ENCODE measurements at regions not wholly inside any gene's neighbourhood (a gene's known extent, or its start where the extent isn't known, plus 50 kb on each side); places are given as distances from the start of the nearest gene placed in this dataset.

DNA sequence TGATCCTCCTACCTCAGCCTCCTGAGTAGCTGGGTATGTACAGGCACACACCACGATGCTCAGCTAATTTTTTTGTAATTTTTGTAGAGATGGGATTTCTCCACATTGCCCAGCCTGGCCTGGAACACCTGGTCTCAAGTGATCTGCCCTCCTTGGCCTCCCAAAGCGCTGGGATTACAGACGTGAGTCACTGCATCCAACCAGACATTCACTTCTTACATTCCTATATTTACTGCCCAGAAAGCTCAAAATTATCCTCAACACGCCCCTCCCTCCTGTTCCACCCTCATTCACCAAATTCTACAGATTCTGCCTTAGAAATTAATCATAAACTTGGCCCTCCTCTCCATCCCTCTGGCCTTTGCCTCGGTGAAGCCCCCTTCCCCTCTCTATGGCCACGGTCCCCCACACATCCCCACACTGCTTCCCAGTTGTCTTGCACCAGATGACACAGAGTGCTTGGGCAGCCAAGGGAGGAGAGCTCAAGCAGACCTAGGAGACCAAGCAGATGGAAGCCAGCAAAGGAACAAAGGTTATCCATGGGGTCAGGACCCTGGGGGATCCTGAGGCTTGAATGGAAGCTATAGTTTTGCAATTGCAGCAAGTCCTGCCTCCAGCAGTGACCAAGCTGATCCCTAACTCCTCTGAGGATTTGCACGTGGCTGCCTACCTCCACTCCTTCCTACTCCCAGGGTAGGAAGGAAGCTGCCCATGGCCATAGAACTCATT lies 213.2 kb upstream of the FOXN3 start:
- in situ Hi-C loops (cut with HindIII; ENCODE audit: low sequenced_read_pairs): no loop called here

DNA sequence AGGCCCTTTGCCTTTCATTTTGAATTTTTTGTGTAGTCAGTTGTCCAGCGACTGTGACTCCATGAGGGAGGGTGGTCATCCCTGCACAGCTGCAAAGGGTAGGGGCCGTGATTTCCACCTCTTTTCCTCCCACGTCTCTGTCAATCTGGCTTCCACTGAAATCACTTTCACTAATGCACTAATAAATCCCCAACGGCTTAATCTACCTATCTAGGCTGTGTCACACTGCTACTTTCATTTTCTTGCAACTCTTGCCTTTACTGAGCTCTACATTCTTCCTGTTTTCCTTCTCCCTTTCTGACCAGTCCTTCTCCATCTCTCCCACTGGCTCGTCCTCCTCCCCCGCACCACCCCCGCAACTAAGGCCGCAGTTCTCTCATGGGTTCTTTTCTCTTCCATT lies 212.3 kb upstream of the FOXN3 start:
- in situ Hi-C loops (cut with HindIII; ENCODE audit: low sequenced_read_pairs): no loop called here

DNA sequence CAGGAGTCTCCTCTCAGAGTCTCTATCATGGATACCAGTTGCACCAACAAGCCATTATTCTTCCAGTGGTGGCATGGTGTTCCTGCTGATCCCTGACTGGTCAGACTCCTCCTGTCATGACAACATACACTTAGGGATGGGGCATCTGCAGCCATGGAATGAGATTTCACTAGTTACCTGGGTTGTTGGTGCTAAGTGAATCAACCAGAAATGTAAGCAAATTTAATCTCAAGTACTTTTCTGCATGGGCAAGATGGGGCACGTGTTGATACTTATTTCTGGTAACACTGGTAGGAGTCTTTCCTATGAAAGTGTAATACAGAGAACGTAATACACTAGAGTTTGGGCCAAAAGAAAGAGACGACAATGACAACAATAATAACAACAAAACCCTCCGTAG lies 211.5 kb upstream of the FOXN3 start:
- in situ Hi-C loops (cut with HindIII; ENCODE audit: low sequenced_read_pairs): no loop called here

DNA sequence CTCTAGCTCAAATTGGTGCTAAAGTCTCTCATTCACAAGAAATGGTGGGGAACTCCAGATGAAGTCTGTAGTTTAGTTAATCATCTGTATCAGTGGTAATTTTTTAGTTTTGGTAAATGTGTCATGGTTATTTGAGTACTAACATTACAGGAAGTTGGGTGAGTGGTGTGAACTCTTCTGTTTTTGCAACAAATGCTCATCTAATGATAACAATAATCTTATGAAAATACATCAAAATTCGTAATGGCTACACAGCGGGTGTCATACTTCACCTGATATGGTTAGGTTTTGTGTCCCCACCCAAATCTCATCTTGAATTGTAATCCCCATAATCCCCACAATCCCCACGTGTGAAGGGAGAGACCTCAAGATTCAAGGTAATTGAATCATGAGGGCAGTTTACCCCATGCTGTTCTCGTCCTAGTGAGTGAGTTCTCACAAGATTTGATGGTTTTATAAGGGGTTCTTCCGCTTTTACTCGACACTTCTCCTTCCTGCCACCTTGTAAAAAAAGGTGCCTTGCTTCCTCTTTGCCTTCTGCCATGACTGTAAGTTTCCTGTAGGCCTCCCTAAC lies 209.3 kb upstream of the FOXN3 start:
- in situ Hi-C loops (cut with HindIII; ENCODE audit: low sequenced_read_pairs): no loop called here

DNA sequence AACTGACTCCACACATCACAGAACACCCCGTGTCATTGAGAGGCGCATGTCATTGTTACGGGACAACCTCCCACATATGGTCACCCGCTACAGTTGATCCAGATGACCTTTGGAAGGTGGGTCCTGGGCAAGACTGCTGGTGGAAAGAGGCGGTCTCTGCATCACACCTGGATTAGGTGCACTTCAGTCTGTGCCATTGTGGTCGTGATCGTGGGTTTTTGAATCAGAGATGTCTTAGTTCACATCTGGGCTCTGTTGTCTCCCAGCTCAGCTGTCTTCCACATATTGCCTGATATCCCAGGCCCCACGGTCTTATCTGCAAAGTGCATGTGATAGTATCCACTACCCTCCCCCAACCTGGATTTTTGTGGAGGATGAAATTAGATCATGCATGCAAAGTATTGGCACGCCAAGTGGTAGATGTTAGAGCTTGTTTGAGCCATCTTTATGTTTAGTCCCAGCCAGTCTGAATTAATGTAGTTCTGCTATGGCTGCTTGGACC lies 208.7 kb upstream of the FOXN3 start:
- in situ Hi-C loops (cut with HindIII; ENCODE audit: low sequenced_read_pairs): no loop called here

DNA sequence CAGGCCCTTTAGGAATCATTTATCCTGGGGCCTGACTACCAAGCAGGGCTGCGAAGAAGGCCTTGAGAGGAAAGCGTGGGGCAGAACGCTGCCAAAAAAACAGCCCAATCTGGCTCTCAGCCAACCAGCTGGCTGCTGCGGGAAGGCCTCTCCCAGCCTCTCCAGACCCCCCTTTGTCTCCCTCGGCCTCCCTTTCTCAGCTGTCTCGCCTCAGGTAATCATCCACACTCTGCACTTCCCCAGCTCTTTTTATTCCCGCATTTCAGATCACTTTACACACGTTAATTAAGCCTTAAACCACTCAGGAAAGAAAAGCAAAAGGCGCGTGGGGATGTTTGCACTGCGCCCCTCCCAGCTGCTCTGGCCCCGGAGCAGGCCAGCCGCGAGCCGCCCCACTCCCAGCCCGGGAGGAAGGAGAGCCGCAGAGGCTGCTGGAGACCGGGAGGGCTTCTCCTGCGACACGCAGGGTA lies 208.2 kb upstream of the FOXN3 start:
- in situ Hi-C loops (cut with HindIII; ENCODE audit: low sequenced_read_pairs): no loop called here

DNA sequence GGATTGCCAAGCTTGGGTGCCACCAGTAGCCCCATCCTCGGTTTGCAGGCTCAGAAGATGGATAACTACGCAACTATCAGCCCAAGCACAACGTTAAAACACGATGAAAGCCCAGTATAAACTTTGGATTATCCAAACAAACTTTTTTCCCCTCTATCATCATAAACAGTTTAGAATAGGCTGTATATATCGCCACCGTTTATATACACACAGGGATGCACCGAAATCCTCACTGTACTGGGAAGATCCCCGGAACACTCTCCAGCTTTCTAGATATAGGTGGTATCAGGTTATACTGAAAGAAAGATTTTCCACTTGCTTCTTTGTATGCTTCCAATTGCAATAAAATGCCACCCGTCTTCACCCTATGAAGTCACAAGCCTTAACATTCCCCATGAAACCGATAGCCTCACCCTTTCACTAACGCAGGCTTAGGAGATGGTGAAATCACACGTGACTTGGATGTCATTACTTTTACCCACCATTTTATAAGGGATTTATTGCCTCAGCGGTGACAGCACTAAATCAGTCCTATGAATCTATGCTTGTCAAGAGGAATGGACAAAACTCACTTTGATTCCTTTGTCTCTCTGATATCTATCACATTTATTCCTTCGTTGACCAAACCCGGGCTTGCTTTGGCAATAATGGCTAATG lies 207.6 kb upstream of the FOXN3 start:
- in situ Hi-C loops (cut with HindIII; ENCODE audit: low sequenced_read_pairs): no loop called here

DNA sequence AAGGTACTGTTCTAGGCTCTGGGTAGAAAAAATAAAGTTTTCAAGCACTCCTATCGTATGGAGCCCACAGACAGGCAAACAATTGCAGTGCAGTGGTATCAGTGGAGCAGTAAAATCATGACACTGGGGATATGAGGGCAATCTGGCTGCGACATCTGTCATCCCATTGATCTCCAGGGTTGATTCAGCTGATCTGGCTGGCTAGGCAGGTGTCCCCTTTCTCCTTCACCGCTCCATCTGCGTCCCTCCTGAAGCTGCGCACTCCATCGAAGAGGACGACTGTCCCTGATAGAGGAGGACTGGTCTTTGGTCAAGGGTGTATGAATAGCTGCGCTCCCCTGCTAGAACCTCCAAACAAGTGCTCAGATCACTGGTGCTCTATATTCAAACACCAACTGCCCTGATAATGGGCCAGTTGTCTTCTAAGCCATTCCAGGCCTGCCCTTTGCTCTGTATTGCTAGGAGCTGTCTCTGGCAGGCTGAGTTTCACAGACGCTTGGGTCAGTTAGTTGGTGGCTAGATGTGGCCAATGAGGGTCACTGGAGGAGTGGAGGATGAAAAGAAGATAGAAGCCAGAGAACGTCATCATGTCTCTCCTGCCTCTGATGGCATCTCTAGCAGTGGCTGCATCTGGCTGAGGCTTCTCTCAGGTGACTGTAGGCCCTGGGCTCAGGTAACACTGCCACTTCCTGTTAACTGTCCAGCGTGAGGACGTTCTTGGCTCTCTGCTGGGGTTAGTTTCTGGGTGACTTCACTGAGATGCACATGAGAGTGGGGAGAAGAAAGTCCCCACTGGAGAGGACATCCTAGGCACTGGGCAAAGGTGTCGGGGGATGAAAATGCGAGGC lies 205.0 kb upstream of the FOXN3 start:
- in situ Hi-C loops (cut with HindIII; ENCODE audit: low sequenced_read_pairs): no loop called here

DNA sequence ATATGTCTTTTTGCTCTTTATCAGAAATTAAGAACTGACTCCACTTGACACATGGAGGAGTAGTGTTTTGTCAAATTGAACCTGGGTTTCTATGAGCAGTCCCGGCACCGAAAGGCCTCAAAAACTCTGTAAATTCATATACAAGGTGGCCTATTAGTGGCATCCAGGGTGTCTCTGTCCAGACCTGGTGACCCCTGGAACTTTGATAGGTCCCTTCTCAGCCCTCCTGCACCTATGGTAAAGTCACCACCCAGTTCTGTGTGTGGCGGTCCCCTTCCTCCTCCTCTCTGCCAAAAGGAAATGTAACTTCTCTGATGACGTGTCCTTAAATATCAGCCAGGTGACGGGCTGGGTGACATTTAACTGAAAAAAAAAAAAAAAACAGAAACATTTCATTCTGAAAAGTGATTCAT lies 204.0 kb upstream of the FOXN3 start:
- in situ Hi-C loops (cut with HindIII; ENCODE audit: low sequenced_read_pairs): no loop called here

DNA sequence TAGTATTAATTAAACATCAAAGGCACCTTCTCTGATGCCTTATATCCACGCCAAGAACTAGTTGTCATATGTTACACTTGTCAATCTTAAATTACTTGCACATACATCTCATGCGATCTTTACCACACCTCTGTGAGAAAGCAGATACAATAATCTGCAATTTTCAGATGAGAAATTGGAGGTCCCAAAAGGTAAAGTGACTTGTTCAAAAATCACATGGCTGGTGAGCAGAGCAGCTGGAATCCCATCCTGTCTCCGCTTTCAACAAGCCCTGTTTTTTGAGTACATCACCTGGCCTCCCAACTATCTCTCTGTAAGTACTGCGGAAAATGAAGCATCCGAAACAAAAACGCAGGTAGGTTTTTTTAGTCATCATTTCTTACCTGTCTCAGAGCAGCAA lies 203.4 kb upstream of the FOXN3 start:
- in situ Hi-C loops (cut with HindIII; ENCODE audit: low sequenced_read_pairs): no loop called here

DNA sequence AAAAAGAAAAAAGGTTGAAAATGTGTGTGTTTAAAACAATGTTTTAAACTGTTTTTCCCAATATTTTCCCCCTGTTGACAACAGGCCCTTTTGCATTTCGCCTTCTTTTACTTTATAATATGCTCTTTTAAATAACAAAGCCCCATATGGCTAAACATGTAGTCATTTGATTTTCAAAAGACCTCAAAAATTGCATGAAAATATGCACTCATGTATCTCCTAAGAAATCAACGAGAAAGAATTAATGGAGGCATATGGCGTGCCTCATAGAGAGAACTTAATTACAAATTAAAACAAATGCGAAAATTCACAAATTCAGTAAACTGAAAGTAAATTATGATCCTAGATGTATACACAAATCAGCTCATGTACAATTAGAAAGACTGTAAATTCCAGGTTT lies 202.6 kb upstream of the FOXN3 start:
- in situ Hi-C loops (cut with HindIII; ENCODE audit: low sequenced_read_pairs): no loop called here

DNA sequence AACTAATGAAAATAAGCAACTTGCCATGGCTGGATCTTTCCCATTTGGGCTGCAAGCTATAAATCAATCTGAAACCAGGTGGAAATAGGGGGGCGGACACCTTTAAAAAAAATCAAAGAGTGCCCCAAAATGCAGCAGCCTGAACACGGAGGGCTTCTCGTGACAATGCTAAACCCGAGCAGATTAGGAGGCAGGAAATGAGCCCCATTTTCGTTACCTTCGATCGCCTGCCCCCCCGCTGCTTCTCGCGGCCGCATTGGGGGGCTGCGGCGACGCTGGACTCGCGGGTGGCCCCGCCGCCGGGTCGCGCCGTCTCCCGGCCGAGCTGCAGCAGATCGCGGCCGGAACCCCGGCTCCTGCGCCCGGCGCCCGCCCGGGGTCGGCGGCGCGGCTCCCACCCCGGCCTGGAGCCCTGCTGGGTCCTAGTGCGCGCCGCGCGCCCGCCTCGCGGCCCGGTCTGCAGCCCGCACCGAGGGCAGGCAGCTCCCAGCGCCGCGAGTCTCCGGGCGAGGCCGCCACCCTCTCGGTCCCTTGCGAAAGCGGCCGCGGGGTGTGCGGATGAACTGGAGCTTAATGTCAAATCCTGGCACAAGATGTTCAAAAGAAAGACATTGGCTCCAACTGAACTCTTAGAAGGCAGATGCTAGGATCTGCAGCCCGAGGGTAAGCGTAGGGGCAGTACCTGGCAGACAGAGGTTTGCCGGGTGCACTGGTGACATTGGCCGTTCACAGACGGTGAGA lies 201.9 kb upstream of the FOXN3 start:
- in situ Hi-C loops (cut with HindIII; ENCODE audit: low sequenced_read_pairs): no loop called here

DNA sequence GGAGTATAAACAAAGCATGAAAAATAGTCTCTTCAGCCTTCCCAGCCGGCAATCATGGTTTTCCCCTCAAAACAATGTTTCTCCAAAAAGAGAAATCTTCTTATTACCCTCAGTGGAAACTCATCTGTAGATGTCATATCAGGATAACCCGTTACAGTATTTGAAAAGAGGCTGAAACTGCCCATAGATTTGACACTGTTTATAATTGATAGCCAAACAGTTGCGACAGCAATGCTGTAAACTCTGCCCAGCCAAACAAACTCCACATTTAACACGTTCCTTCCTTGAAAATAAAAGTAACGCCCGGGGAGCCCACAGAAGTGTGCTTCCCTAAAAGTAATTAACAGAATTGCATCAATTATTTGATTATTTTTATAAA lies 201.3 kb upstream of the FOXN3 start:
- in situ Hi-C loops (cut with HindIII; ENCODE audit: low sequenced_read_pairs): no loop called here

DNA sequence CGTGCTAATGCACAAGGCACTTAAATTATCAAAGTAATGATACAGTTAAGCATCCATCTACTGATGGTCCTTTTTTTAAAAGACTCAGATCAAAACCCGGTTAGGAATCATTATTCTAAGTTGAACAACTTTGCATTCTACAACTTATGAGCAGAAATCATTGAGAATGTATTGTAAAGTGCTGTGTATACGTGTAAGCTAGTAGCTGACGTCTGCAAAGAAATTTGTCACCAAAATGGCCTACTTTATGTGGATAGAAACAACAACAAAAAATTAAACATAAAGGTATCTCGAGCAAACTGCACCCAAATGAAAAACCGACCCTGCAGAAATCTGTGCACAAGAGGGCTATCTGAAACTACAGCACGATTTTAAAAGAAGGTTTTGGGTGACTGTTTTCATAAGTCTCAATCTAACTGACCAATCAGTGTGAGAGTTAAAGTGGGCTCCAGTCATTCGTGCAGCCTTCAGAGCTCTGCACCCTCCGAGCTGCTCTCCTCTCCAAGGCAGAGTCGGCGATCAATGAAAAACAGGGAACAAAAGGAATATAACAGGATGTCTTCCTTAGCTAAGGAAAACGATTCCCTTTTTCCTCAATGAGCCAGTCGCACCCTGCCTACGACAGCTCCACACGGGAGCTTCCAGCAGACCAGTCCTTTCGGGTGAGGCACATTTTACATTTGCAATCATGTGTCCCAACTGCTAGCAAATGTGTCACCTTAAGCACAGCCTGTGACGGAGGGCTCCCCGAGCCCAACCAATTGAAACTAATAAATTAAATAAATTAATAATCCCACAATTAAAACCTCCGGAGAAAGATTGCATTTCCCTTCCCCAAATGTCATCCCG lies 200.7 kb upstream of the FOXN3 start:
- in situ Hi-C loops (cut with HindIII; ENCODE audit: low sequenced_read_pairs): no loop called here

DNA sequence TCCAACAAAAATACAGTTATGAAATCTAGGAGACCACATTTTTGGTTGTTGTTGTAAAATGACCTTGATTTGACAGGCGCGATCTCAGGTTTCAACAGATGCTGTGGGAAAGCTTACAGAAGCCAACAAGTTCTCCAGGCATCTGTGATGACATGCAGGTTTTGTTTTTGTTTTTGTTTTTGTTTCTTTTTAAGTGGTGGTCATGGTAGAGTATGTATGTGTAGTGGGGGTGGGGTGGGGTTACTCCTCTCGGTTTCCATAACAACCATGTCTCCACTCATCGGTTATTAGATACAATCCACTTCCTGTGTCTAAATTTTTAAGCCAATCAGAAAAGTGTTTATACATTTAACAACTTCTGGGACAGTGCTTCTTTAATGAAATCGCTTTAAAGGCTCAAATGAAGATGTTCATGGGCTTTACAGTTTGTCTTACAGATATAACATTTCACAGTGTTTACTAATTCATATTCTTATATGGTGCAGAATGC lies 199.9 kb upstream of the FOXN3 start:
- in situ Hi-C loops (cut with HindIII; ENCODE audit: low sequenced_read_pairs): no loop called here

DNA sequence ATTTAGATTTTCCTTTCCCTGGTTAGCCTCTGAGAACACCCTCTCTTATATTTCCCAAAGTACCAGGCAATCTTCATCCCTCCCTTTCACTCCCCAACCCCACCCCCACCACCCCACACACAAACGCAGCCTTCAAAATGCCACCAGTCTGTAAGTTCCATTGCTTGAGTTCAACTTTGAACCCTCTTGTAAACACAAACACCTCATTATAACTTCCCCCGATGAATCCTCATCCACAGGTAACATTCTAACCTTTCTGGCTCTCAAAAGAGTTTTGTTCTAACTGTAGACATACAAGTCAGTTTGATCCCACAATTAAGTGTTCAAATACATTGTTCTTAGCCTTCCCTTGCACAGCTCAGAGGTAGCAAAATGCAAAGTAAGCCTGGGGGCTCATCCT lies 199.4 kb upstream of the FOXN3 start:
- in situ Hi-C loops (cut with HindIII; ENCODE audit: low sequenced_read_pairs): no loop called here

DNA sequence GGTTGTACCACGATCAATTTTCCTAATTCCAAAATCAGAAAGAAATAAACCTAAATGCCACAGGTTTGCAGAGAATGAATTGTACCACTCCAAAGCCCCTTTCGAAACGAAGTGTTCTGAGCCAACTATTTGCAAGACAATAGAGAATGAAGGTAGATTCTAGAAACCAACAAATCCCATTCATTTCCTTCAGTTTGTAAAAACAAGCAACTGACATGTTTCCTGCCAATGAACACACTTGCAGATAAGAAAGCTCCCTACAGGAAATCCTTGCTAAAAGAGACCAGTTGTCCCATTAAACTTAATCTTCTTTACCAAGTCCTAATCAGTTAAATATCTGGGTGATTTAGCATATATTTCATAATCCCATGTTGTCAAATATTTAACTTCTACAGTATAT lies 198.4 kb upstream of the FOXN3 start:
- in situ Hi-C loops (cut with HindIII; ENCODE audit: low sequenced_read_pairs): no loop called here

DNA sequence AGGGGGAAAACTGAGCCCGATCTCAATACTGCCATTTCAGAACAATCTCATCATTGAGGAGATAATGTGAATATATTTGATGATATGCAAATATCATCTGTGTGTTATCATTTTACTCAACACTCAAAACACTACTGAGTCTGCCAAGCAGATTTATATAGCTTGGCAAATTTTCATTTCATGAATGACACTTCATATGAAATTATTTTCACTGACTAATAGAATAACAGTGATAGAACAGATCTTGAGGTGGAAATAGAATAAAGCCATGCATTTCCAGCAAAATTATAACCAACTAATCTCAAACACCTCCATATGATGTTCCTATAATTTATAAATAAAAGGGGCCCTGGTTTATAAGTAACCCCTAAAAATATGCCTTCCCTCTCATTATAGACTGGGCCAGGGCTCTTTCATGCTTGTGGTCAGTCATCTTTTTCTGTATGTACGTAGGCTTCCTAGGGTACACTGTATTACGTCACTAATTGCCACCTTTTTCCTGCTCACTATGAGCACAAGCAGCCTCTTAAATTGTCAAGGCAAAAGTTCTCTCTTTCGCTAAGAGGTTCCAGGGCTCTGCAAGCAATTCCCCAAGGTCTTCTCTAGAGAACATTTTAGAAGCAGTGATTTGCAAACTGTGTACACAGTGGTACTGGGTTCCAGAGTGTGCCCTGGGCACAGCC lies 197.1 kb upstream of the FOXN3 start:
- in situ Hi-C loops (cut with HindIII; ENCODE audit: low sequenced_read_pairs): no loop called here

Measured in DLD1 (cell line).